Adrenal gland (tissue), 5 donors: ENCODE measurements at regions not wholly inside any gene's neighbourhood (a gene's known extent, or its start where the extent isn't known, plus 50 kb on each side); places are given as distances from the start of the nearest gene placed in this dataset.

Experiments
- CTCF ChIP-seq, 6 experiments: fragments of 450-650 bp in 4 of 6; fragments of 200-600 bp in 2 of 6; sonication (generic) in 1 of 6; IDR thresholded peaks; 1 replicate in 5 of 6; 2 replicates in 1 of 6; pipeline versions ENCODE4 v1.5.1 to v1.8.0; 2016 to 2021; ENCODE audit warnings: antibody characterized with exemption in 6 of 6, mild to moderate bottlenecking in 2 of 6, moderate library complexity in 1 of 6
- POLR2A ChIP-seq, 2 donors: fragments of 450-650 bp; IDR thresholded peaks; one replicate each; pipeline ENCODE4 v1.6.1; 2017; ENCODE audit warnings: antibody characterized with exemption in 2 of 2, mild to moderate bottlenecking in 2 of 2, moderate library complexity in 1 of 2
- donor health status: DM: no; HTN: no; CAD: no.

DNA sequence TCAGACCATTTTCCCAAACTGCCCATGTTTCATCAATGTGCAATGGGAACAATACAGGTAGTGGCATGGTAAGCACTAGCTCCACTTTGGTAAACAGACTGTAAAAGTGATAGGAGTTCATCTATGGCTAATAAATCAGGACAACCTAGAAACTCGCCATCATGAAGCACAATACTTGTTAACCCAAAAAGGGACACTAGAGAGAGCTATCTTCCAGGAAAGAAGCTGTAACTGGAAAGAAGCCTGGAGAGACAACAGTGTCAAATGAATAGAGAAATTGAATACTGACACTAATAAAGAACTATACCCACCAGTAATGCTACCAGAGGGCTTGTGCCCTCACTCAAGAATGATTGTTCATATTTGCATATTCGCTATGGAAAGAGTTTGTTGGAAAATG lies 164.7 kb upstream of the RGS18 start:
- TF ChIP-seq CTCF (IDR thresholded peaks at IDR 0.05) (no peak), POLR2A (IDR thresholded peaks at IDR 0.05) (no peak)
